ENCODE measurements at regions not wholly inside any gene's neighbourhood (a gene's known extent, or its start where the extent isn't known, plus 50 kb on each side); places are given as distances from the start of the nearest gene placed in this dataset.
"Not testable (repeated sequence)": the region's sequence is repeated elsewhere in the genome, so short reads cannot be mapped to it uniquely, and the experiment has no call there.

DNA sequence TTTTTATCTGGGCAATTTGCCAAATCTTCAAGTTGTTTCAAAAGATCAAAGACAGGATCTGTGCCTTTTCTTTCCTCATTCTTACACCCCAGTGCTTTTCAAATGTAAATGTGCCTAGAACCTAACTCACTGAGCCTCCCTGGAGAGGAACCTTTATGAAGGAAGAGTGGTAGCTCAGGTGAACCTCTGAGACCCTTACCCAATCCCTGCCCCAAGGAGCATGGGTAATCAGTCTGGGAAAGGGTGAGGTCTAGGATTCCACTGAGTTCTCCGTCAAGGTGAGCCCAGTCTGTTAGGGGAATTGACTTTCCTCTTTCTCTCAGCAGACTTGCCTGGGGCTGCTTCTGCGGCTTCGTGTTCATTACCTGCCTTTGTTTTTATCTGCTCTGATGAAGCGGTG is 88.1 kb upstream of the MAP4K4 start:
- no peak for DNase-seq

DNA sequence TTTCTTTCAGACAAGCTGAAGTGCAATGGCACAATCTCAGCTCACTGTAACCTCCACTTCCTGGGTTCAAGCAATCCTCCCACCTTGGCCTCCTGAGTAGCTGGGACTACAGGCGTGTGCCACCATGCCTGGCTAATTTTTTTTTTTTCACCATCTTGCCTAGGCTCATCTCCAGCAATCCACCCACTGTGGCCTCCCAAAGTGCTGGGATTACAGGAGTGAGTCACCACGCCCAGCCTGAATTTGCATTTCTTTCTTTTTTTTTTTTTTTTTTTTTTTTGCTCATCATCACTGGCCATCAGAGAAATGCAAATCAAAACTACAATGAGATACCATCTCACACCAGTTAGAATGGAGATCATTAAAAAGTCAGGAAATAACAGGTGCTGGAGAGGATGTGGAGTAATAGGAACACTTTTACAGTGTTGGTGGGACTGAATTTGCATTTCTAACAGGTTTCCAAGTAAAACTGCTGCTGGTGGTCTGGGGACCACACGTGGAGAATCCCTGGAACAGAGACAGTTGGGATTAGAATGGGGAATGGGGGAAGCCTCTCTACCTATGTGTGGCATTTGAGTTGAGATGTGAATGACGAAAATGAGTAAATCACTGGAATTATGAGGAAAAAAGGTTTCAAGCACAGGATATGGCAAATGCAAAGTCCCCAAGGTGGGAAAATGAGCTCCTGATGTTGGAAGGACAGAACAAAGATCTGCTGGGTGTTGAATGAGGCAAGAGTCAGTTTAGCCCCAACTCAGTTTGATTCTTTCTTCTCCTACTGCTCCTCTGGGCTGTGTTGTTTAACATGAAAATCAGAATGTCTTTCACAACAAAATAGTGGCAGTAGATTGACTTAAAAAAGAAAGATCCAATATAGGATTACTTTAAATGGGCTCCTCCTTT is 88.8 kb upstream of the MAP4K4 start:
- DNase-seq: no peak

DNA sequence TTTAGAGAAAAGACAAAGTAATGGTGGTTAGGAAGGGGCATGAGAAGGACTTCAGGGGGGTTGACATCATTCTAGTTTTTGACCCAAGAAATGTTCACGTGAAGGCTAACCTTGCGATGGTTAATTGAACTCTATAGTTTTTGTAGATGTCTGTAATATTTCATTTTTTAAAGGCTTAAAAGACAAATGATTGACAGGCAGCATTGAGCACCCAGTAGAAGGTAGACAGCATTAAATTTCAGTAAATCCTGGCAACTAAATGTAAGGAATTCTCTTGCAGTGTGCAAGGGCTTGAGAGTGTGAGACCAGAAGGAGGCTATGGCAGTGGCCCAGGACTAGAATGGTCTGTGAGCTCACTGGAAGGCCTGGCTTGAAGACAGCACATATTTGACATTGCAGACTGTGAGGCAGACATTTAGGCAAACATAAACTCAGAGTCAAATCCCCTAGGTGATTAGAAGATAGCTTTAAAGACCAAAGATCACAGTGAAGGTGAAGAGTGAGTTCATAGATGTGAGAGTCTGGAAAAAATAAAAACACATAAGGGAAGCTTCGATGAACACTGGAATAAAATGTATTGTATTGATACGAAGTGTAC is 100.1 kb upstream of the MAP4K4 start:
- no peak for DNase-seq

DNA sequence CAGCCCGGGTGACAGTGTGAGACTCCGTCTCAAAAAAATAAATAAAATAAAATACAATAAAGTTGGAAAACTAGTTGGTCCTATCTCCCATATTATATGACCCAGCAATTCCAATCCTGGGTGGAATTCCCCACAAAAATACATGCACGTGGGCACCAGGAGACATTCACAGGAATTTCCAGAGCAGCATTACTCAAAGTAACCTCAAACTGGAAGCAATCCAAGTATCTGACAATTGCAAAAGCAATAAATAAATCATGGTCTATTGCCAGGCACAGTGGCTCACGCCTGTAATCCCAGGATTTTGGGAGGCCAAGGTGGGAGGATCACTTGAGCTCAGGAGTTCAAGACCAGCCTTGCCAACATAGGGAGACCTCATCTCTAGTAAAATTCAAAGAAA is 101.2 kb upstream of the MAP4K4 start:
- DNase-seq: no peak

DNA sequence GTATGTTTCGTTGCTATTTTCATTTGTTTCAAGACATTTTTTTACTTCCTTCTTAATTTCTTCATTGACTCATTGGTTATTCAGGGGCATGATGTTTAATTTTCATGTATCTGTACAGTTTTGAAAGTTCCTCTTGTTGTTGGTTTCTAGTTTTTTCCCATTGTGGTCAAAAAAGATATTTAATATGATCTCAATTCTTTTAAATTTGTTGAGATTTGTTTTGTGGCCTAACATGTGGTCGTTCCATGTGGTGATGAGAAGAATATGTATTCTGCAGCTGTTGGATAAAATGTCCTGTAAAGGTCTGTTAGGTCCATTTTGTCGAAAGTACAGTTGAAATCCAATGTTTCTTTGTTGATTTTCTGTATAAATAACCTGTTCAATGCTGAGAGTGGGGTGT is 110.3 kb upstream of the MAP4K4 start:
- no peak for DNase-seq

DNA sequence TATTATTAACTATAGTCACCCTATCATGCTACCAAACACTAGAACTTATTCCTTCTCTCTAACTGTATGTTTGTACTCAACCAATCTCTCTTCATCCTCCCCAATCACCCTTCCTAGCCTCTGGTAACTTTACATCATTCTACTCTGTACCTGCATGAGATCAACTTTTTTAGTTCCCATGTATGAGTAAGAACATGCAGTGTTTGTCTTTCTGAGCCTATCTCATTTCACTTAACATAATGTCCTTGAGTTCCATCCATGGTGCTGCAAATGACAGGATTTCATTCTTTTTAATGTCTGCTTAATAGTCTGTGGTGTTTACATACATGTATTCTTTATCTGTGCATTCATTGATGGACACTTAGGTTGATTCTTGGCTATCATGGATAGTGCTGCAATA is 108.9 kb upstream of the RFX8 start:
- DNase-seq: no peak

DNA sequence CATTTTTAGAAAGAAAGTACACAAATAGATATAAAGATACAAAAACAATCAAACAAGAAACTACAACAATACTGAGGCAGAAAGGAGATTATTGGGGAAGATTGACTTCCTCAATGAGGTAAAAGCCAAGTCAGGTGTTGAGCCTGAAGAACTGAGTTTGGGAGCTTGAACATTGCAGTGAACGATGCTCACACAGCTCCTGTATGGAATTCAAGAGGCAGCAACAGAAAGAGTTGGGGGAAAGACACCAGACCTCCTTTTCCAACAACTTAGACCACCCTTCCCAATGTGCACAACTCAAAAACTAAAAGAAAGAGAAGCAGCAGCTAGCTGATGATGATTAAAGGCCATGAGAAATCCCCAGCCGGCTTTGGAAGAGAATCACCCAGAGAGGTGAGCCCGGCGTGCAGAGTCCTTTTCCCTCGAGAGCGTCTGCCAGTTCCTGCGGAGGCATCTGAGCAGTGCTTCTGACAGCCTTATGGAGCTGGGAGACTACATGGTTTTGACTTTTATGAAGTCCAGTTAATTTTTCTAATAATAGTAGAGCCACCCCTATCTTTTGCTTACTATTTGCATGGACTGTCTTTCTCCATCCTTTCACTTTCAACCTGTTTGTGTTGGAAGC is 106.9 kb upstream of the RFX8 start:
- DNase-seq: no peak

DNA sequence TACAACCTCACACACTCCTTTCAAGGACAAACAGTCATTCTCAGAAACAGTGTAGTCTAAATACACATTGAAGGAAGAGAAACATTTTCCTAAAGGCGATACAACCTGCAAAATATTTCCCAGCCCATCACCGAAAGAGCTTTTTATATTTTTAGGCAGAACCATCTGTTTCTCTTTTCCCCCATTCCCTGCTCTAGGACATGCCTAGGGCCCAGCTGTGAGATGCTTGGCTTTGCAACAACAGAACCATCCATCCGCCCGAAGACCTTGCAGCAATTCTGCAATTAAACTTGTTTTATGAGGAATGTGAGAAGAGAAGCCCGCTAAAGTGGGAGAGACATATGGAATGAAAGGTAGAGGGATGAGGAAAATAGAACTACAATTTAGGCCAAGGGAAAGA is 105.6 kb upstream of the RFX8 start:
- DNase-seq: no peak

DNA sequence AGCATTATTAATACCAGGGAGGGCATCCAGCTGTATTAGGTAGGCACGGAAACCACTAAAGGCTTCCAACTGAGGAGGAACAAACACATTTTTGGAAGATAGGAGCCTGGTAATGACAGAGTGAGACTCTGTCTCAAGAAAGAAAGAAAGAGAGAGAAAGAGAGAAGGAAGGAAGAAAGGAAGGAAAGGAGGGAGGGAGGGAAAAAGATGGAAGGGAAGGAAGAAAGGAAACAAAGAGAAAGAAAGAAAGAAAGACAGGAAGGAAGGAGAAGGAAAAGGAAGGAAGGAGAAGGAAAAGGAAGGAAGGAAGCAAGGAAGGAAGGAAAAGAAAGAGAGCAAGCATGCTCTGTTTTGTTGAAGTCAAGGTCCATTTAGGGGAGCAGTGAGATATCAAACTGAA is 103.8 kb upstream of the RFX8 start:
- no peak for DNase-seq

DNA sequence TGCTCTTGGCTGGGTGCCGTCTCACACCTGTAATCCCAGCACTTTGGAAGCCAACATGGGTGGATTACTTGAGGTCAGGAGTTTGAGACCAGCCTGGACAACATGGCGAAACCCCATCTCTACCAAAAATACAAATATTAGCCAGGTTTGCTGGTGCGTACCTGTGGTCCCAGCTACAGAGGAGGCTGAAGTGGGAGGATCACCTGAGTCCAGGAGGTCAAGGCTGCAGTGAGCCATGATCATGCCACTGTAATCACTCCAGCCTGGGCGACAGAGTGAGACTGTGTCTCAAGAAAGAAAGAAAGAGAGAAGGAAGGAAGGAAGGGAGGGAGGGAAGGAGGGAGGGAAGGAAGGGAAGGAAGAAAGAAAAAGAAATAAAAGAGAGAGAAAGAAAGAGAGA is 103.2 kb upstream of the RFX8 start:
- not testable (repeated sequence) for DNase-seq

DNA sequence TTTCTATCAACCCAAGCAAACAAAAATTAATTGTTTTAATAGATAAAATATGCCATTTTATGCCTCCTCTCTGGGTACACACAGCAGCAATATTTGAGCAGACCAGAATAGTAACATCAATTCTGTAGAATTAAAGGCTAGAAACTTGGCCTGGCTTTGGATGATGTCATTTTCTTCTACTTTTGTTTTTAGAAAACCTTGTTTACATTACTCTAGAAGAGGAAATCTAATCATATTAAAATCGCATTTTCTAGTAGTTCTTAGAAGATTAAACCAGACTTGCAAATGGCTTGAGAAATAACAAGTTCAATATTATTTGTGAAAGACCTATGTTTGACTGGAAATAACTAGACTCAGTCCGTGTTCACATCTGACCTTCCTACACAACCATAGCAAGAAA is 102.3 kb upstream of the RFX8 start:
- DNase-seq: no peak

DNA sequence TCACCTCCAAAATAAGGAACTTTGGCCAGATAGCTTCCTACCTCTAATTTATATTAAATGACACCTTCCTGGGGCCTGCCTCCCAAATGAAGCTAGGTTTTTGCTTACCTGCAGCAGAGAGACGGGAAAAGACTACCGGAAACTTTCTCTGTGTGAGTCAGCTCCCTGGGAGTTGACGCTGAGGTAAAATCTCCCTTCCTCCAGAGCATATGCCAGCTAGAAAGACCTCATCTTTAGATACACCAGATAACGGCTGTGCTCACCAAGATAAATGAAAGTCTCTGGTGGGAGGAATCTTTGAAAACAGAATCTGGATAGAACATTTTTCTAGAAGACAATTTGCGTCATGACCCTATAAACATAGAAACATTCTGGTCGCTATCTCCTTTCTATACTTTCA is 99.7 kb upstream of the RFX8 start:
- no peak for DNase-seq

DNA sequence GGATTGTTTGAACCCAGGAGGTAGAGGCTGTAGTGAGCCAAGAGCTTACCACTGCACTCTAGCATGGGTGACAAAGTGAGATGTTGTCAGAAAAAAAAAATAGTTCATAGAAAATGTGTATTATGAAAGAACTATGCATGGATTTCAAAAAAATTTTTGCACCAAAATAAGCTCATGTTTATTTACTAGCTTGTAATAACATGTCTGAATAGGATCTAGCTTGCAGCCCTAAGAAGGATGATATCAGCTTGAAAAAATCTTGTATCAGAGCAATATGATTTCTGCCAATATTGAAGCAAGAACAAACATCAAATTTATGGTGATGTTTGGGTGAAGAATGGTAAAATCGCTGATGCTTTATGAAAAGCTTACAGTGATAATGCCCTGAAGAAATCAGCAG is 97.0 kb upstream of the RFX8 start:
- DNase-seq: no peak

DNA sequence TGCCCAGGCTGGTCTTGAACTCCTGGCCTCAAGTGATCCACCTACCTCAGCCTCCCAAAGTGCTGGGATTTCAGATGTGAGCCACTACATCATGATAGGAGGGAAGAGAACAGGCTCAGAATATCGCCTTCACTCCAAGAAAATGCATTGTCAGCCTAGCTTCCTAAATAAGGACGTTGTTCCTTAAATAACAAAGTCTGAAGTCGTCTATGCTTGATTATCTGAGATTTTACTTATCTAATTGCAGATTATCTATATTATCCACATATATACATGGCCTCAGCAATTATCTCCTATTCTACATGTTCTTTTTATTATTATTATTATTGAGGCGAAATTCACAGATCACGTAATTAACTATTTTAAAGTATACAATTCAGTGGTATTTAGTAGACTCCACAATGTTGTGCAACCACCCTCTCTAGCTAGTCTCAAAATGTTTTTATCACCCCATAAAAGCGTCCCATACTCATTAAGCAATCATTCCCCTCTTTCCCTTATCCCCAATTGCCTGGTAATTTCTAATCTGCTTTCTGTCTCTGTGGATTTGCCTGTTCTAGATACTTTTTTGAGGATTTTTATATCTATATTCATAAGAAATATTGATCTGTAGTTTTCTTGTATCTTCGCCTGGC is 95.1 kb upstream of the RFX8 start:
- no peak for DNase-seq

DNA sequence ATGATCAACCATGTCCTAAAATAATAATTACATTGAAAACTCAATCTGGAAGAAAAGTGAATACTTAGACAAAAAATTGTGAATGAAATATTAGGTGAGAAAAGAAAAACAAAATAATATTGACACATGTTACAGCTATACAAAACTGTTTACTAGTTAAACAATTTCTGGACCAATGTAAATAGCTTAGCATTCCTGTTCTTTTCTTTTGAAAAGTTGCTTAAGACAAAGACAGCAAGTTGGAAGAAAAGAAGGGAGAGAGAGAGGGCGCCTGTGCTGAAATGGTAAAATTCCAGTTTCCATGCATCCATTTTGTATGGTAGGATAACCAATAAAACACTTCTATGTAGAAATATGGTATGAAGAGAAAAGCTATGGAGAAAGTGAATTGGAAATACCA is 94.1 kb upstream of the RFX8 start:
- no peak for DNase-seq

DNA sequence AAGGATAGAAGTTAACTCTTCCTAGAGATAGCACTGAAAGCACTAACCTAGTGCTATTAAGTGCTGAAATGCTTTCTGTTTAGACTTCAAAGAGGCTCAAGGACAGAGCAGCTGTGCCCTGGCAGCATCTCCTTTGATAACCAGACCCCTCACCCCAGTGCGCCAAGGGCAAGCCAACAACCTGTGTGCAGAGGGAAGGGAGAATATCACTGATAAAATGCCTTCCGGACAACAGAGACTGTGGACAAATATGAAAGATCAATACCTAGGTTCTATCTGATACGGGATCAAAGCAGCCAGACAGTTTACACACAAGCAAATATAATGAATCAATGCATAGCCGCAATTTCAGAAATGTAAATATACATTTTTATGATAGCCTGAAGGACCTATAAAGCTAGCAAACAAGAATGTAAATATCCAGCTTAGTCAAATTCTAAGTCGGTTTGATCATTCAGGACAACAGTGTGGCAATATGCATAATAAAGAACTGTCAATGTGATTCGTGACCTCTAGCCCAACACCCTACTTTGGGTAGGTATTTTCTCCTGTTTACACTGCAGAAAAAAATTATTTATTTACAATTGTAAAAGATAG is 91.8 kb upstream of the RFX8 start:
- no peak for DNase-seq

DNA sequence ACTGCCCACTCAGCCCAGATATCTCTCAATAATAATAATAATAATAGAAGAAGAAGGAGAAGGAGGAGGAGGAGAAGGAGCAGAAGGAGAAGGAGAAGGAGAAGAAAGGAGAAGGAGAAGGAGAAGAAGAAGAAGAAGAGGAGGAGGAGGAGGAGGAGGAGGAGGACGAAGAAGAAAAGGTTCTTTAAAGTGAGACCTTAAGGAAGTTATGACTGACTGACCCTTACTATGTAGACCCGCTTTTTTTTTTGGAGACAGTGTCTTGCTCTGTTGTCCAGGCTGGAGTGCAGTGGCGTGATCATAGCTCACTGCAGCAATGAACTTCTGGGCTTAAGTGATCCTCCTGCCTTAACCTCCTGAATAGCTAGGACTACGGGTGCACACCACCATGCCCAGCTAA is 88.9 kb upstream of the RFX8 start:
- DNase-seq: no peak

DNA sequence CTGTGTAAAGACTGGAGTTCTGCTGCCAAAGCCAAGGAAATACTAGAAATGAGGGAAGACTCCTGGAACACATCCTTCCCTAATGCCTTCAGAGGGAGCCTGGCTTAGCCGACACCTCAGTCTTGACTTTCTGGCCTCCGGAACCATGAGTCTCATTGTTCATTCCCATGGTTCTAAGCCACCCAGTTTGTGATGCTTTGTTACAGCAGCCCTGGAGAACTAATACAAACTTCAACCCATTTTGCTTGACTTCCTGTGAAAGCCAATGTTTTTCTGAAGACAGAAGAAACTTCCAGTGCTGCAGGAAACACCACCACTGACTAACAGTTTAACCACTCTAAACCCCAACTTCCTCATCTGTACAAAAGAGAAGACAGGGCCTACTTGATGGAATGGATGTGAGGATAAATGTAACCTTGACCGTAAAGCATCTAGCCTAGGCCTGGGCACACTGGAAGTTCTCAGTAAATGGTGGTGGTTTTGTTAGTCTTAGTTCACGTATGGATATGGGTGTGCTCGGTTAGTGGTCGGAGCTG is 85.9 kb upstream of the RFX8 start:
- DNase-seq: no peak

DNA sequence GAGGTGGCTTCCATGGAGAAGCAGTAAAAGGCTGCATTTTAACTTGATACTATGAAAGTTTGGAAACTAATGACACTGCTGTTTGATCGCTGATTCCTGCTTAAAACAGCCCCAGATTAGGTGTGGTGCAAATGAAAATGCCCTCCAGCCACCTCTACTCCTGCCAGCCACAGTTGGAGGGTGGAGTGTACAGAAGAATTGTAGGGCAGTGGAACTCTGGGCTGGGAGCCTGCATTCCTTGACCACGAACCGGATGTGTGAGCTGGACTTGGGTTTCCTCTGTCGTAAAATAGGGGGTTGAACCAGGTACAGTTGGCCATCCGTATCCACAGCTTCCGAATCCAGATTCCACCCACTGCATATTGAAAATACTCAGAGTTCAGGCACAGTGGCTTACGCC is 84.6 kb upstream of the RFX8 start:
- DNase-seq: no peak

DNA sequence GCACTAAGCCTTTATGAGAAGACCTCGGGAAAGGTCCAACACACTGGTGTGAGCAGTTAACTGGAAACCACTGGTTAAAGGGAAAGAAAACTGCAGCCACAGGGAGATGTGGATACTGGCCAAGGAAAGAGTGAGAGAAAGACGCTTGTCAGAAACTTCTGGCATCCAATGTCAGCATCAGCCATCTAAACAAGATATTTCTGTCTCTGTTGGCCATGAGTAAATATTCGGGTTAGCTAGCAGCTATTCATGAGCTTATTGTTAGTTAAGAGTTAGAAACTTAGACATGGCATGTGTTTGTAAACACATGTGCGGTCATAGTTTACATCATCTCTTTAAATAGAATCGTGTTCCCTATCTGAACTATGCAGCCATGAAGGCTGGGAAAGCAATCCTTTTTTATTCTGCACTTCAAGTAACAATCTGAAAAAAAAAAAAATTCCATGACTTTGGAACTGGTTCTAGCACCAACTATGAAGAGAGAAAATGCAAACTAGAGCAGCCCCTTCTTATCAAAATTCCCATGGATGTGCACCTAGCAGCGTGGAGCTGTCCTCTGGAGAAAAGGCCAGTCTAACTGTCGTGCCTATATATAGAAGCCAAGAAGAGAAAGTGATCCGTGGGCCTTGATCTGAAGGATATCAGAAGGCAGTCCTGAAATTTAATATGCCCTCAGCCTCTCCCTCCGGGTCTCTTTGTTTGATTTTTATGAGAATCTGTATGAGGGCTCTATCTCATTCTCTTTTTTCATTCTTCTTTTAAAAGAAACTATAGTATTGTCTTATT is 84.0 kb upstream of the RFX8 start:
- DNase-seq: no peak

DNA sequence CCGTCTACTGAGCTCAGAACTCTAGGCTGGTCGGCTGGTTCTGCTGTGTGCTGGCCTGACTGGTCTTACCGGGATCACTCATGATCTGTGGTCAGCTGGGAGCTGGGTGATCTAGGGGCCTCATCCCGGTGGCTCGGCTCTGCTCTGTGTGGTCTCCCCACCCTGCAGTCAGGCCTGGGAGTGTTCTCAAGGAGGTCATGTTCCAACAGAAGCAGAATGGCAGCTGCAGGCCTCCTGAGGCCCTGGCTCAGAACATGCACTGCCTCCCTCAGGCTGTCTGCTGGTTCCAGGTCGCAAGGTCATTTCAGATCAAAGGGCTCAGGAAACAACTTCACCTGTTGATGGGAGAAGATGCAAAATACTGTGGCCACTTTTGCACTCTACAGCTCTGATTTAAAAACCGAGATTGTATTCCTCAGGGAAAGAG is 81.1 kb upstream of the RFX8 start:
- DNase-seq: no peak

DNA sequence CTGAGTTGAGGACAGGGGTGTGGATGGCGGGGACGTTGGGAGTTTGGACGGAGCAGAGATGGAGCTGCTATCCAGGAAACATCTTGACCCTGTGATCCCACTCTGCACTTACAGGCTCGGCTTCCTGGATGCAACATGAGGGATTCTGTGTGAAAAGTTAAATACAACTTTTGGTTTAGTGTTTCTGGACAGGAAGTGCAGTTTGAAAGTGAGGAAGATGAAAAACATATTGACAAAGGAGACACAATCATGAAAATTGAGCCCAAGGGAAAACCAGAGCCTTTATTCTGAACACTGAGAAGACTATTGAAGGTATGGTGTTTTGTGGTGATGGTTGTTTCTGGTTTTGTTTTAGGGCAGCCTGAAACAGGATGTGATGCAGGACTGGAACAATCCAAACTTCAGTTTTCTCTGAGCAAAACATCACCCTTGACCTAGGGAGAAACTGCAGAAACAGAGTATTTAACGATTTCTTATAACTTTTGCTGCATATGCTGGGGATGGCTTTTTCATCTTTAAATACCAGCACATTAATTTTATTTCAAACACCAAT is 76.5 kb upstream of the RFX8 start:
- DNase-seq: no peak

All from NCI-H774 (cell line).